Loucy (cell line): ENCODE measurements at regions not wholly inside any gene's neighbourhood (a gene's known extent, or its start where the extent isn't known, plus 50 kb on each side); places are given as distances from the start of the nearest gene placed in this dataset.

Experiments used
- H2AFZ ChIP-seq: fragments of 200-600 bp; sonication (generic); 2 replicates; pipeline ENCODE4 v1.6.0; 2016; ENCODE audit warnings: antibody characterized with exemption, mild to moderate bottlenecking, low read length, moderate library complexity
- H3F3A ChIP-seq: fragments of 200-600 bp; 2 replicates; pipeline ENCODE4 v1.6.0; 2016; ENCODE audit warnings: antibody characterized with exemption, low read depth, mild to moderate bottlenecking
- H3K27me3 ChIP-seq: fragments of 200-600 bp; sonication (generic); 2 replicates; pipeline ENCODE4 v1.6.1; 2014; ENCODE audit warnings: low read length, mild to moderate bottlenecking; ENCODE audit not compliant: insufficient read depth, poor library complexity, severe bottlenecking
- H3K36me3 ChIP-seq: fragments of 200-600 bp; sonication (generic); 2 replicates; pipeline ENCODE4 v1.6.1; 2016; ENCODE audit warnings: low read length; ENCODE audit not compliant: insufficient read depth
- H3K4me1 ChIP-seq: fragments of 200-600 bp; sonication (generic); 2 replicates; pipeline ENCODE4 v1.5.1; 2014; ENCODE audit warnings: low read length, mild to moderate bottlenecking; ENCODE audit not compliant: insufficient read depth, poor library complexity, severe bottlenecking
- H3K4me2 ChIP-seq: fragments of 200-600 bp; sonication (generic); 2 replicates; pipeline ENCODE4 v1.6.0; 2014; ENCODE audit warnings: antibody characterized with exemption, low read length, low read depth, mild to moderate bottlenecking; ENCODE audit not compliant: poor library complexity, severe bottlenecking
- H3K4me3 ChIP-seq: fragments of 200-600 bp; sonication (generic); 2 replicates; pipeline ENCODE4 v1.5.1; 2014; ENCODE audit warnings: low read length, mild to moderate bottlenecking, mixed read lengths; ENCODE audit not compliant: poor library complexity, severe bottlenecking
- H3K79me2 ChIP-seq: fragments of 200-600 bp; sonication (generic); 2 replicates; pipeline ENCODE4 v1.6.1; 2014; ENCODE audit warnings: low read length; ENCODE audit not compliant: insufficient read depth
- H3K9ac ChIP-seq: fragments of 200-600 bp; sonication (generic); 2 replicates; pipeline ENCODE4 v1.6.0; 2014; ENCODE audit warnings: mild to moderate bottlenecking, low read depth, low read length, moderate library complexity; ENCODE audit not compliant: poor library complexity, severe bottlenecking
- H3K9me2 ChIP-seq: fragments of 200-600 bp; sonication (generic); replicated peaks from 2 replicates; pipeline ENCODE4 v1.6.1; 2016; ENCODE audit warnings: low read depth, low read length, mixed read lengths
- H3K9me3 ChIP-seq: fragments of 200-600 bp; sonication (generic); 2 replicates; pipeline ENCODE4 v1.6.1; 2014; ENCODE audit warnings: mild to moderate bottlenecking, antibody characterized with exemption, low read length, low read depth; ENCODE audit not compliant: insufficient read depth
- H4K20me1 ChIP-seq: fragments of 200-600 bp; sonication (generic); 2 replicates; pipeline ENCODE4 v1.6.0; 2014; ENCODE audit warnings: antibody characterized with exemption, low read length, mild to moderate bottlenecking; ENCODE audit not compliant: insufficient read depth, poor library complexity, severe bottlenecking
- EZH2phosphoT487 ChIP-seq: fragments of 200-600 bp; IDR thresholded peaks from 2 replicates; pipeline ENCODE4 v1.6.1; 2018; ENCODE audit warnings: antibody characterized with exemption, mild to moderate bottlenecking, moderate library complexity, borderline replicate concordance
- TF ChIP-seq, protein P1 (sequence below): fragments of 200-600 bp; sonication (generic); conservative IDR thresholded peaks from 2 replicates; pipeline ENCODE4 v1.5.1; 2014; ENCODE audit warnings: mild to moderate bottlenecking, antibody characterized with exemption, low read length

GRCh38 chr11:97259434-97259833 lies 869.6 kb downstream of the JRKL start:
- Histone ChIP-seq H3K9me2 (no peaks in the 10 kb centered on the region), H3K4me3 (no peak overlapping the region), H3K36me3 (no peaks in the 10 kb centered on the region), H3K9me3 (no peaks in the 10 kb centered on the region; the same call in 1 of the 2 replicates), H2AFZ (no peak overlapping the region), H3F3A (no peaks in the 10 kb centered on the region), H3K9ac (no peak overlapping the region), H3K4me1 (no peaks in the 10 kb centered on the region), H3K27me3 (no peaks in the 10 kb centered on the region), H4K20me1 (no peaks in the 10 kb centered on the region), H3K4me2 (no peak overlapping the region), H3K79me2 (no peaks in the 10 kb centered on the region)
- TF ChIP-seq, protein P1, sequence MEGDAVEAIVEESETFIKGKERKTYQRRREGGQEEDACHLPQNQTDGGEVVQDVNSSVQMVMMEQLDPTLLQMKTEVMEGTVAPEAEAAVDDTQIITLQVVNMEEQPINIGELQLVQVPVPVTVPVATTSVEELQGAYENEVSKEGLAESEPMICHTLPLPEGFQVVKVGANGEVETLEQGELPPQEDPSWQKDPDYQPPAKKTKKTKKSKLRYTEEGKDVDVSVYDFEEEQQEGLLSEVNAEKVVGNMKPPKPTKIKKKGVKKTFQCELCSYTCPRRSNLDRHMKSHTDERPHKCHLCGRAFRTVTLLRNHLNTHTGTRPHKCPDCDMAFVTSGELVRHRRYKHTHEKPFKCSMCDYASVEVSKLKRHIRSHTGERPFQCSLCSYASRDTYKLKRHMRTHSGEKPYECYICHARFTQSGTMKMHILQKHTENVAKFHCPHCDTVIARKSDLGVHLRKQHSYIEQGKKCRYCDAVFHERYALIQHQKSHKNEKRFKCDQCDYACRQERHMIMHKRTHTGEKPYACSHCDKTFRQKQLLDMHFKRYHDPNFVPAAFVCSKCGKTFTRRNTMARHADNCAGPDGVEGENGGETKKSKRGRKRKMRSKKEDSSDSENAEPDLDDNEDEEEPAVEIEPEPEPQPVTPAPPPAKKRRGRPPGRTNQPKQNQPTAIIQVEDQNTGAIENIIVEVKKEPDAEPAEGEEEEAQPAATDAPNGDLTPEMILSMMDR: no peak
- no peak for TF ChIP-seq EZH2phosphoT487

DNA sequence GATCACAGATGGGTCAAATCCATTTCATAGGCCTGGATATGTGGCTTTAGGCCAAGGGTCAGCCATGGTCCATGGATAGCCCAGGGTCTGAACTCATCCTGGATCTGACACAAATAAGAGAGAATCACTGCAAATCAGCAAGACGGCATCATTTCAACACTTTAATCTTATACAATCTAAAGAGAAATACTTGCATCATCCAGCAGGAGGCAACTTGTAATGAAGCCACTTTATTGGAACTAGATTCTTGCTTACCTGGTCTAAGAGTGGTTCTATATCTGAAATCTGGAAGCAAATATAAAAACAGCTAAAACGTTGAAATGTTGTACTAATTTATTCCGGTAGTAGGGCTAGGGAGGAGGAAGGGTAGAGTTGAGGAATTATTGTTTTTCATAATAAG lies 870.1 kb downstream of the JRKL start:
- no peak for TF ChIP-seq EZH2phosphoT487
- TF ChIP-seq, protein P1: no peak
- Histone ChIP-seq H3K4me3 (no peak overlapping the region), H3K4me2 (no peak overlapping the region), H3K4me1 (no peaks in the 10 kb centered on the region), H2AFZ (no peak overlapping the region), H3K9ac (no peak overlapping the region), H4K20me1 (no peaks in the 10 kb centered on the region), H3K9me2 (no peaks in the 10 kb centered on the region), H3F3A (no peaks in the 10 kb centered on the region), H3K36me3 (no peaks in the 10 kb centered on the region), H3K27me3 (no peaks in the 10 kb centered on the region), H3K9me3 (no peaks in the 10 kb centered on the region; the same call in 1 of the 2 replicates), H3K79me2 (no peaks in the 10 kb centered on the region)

DNA sequence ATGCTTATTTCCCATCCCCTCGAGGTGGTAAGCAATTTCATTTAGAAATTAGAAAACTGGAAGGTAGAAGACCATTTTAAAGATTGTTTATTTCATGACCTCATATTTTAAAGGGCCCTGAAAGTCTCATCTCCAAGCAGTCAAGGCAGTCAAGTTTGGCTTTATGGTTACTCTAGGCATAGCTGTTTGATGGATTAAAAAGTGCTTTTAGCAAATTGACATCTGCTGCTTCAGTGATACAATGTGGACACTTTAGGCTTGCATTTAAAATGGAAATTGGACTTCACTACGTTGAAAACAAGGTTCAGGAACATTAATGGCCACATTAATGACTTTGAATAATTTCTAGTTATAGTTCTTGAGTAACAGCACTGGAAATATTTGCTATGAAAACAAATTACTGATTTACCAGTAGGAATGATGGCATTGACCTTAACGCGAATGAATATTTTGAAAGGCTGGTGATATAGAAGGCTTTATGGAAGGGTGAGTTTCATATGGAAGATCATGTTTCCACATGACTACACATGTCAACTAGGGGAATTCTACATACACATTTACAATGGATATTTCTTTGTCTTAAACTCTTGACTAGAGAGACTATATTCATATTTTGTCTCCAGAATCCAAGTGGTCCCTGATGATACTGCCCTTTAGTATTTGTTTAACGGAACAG lies 873.5 kb downstream of the JRKL start:
- Histone ChIP-seq H3K27me3 (no peaks in the 10 kb centered on the region), H3K9ac (no peak overlapping the region), H3K4me1 (no peaks in the 10 kb centered on the region), H3K4me2 (no peak overlapping the region), H4K20me1 (no peaks in the 10 kb centered on the region), H3K9me2 (no peaks in the 10 kb centered on the region), H2AFZ (no peak overlapping the region), H3K79me2 (no peaks in the 10 kb centered on the region), H3K4me3 (no peak overlapping the region), H3K36me3 (no peaks in the 10 kb centered on the region), H3K9me3 (no peaks in the 10 kb centered on the region; the same call in 1 of the 2 replicates), H3F3A (no peaks in the 10 kb centered on the region)
- TF ChIP-seq, protein P1: no peak
- TF ChIP-seq EZH2phosphoT487: no peak
